ENCODE measurements at regions not wholly inside any gene's neighbourhood (a gene's known extent, or its start where the extent isn't known, plus 50 kb on each side); places are given as distances from the start of the nearest gene placed in this dataset.
"Not testable (repeated sequence)": the region's sequence is repeated elsewhere in the genome, so short reads cannot be mapped to it uniquely, and the experiment has no call there.

DNA sequence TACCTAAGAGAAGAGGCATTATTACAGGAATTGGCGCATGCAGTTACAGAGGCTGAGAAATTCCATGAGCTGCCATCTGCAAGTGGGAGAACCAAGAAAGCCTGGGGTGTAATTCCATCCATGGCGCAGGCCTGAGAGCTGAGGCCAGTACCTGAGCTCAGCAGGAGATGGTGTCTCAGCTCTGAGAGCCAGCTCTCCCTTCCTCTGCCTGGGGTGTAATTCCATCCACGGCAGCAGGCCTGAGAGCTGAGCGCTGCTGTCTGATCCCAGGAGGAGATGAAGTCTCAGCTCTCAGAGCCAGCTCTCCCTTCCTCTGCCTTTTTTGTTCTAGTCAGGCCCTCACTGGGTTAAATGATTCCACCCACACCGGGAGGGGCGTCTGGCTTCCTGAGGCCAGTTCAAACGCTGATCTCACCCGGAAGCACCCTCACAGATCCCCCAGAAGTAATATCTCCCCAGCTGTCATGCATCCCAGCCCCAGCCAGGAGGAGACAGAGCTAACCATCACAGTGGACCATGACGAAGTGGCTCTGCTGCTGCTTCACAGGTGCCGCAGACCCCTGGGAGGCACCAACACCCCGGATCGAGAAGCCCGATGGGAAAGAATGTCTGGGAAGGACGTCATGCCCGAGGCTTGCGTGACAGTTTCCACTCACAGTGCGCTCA is 4454.9 kb upstream of the TPTE start:
- TF ChIP-seq, protein P1, sequence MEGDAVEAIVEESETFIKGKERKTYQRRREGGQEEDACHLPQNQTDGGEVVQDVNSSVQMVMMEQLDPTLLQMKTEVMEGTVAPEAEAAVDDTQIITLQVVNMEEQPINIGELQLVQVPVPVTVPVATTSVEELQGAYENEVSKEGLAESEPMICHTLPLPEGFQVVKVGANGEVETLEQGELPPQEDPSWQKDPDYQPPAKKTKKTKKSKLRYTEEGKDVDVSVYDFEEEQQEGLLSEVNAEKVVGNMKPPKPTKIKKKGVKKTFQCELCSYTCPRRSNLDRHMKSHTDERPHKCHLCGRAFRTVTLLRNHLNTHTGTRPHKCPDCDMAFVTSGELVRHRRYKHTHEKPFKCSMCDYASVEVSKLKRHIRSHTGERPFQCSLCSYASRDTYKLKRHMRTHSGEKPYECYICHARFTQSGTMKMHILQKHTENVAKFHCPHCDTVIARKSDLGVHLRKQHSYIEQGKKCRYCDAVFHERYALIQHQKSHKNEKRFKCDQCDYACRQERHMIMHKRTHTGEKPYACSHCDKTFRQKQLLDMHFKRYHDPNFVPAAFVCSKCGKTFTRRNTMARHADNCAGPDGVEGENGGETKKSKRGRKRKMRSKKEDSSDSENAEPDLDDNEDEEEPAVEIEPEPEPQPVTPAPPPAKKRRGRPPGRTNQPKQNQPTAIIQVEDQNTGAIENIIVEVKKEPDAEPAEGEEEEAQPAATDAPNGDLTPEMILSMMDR (IDR thresholded peaks at IDR 0.05) = not testable (repeated sequence)
- not testable (repeated sequence) for TF ChIP-seq POLR2A (IDR thresholded peaks at IDR 0.05)

Measured in body of pancreas (tissue), 4 donors.